Activated CD4-positive, alpha-beta T cell treated with anti-CD3 and anti-CD28 coated beads, Interleukin-2, amount 10 ng/mL, durations not matched to agents 7 days and 5 days (primary cell): ENCODE measurements at regions not wholly inside any gene's neighbourhood (a gene's known extent, or its start where the extent isn't known, plus 50 kb on each side); places are given as distances from the start of the nearest gene placed in this dataset.

ENCODE experiments used
- CTCF ChIA-PET: fragments of 350-600 bp; sonication (Branson Sonifier 250); formaldehyde crosslinking; loops from one replicate; lab custom pipeline; 2021; ENCODE audit warnings: antibody characterized with exemption; lab: Charles Lee
- POLR2A ChIA-PET: fragments of 350-600 bp; sonication (Branson Sonifier 250); formaldehyde crosslinking; loops from one replicate; lab custom pipeline; 2021; ENCODE audit warnings: antibody characterized with exemption; lab: Charles Lee
- DNase-seq: peaks from one replicate; pipeline ENCODE4 v3.0.0-alpha.2; 2020
- H3K27ac Mint-ChIP-seq: one replicate; pipeline ENCODE4 v1.8.0; 2021; ENCODE audit warnings: mild to moderate bottlenecking, moderate library complexity, mixed read lengths
- H3K27me3 Mint-ChIP-seq: one replicate; pipeline ENCODE4 v1.8.0; 2021; ENCODE audit warnings: mixed read lengths
- H3K36me3 Mint-ChIP-seq: one replicate; pipeline ENCODE4 v1.8.0; 2021; ENCODE audit warnings: low read depth, mixed read lengths
- H3K4me1 Mint-ChIP-seq: one replicate; pipeline ENCODE4 v1.8.0; 2021; ENCODE audit warnings: mixed read lengths
- H3K4me3 Mint-ChIP-seq: one replicate; pipeline ENCODE4 v1.8.0; 2021; ENCODE audit warnings: mild to moderate bottlenecking, moderate library complexity, mixed read lengths
- H3K9me3 Mint-ChIP-seq: one replicate; pipeline ENCODE4 v1.8.0; 2021; ENCODE audit warnings: mixed read lengths

GRCh38 chr4:106628586-106629267 is 260.1 kb upstream of the GIMD1 start:
- no peak for DNase-seq
- Mint-ChIP-seq H3K27ac (no peak overlapping the region), H3K4me3 (no peak overlapping the region), H3K27me3 (no peaks in the 10 kb centered on the region), H3K4me1 (no peaks in the 10 kb centered on the region), H3K36me3 (no peaks in the 10 kb centered on the region), H3K9me3 (no peaks in the 10 kb centered on the region)
- ChIA-PET POLR2A (no interaction called here), CTCF (no interaction called here)

- Mint-ChIP-seq H3K36me3 (no peaks in the 10 kb centered on the region), H3K27ac (no peak overlapping the region), H3K27me3 (no peaks in the 10 kb centered on the region), H3K4me1 (no peaks in the 10 kb centered on the region), H3K9me3 (no peaks in the 10 kb centered on the region), H3K4me3 (no peak overlapping the region)
- POLR2A ChIA-PET: no interaction called here
- CTCF ChIA-PET: no interaction called here
- DNase-seq: no peak
These were observed 258.5 kb upstream of the GIMD1 start for GRCh38 chr4:106627051-106627450.

GRCh38 chr4:106624671-106625070 is 256.1 kb upstream of the GIMD1 start:
- no peak for DNase-seq
- ChIA-PET POLR2A (no interaction called here), CTCF (no interaction called here)
- no peak overlapping the region for H3K4me3 Mint-ChIP-seq
- no peaks in the 10 kb centered on the region for H3K36me3 Mint-ChIP-seq
- H3K4me1 Mint-ChIP-seq: no peaks in the 10 kb centered on the region
- no peaks in the 10 kb centered on the region for H3K9me3 Mint-ChIP-seq
- no peak overlapping the region for H3K27ac Mint-ChIP-seq
- no peaks in the 10 kb centered on the region for H3K27me3 Mint-ChIP-seq

GRCh38 chr4:106618956-106619355 is 250.4 kb upstream of the GIMD1 start:
- ChIA-PET CTCF (interaction anchor here (1.5 kb wide), 1 partner anchor 13 kb away, joined by 3 read pairs; no protein-coding TSS in a partner anchor), POLR2A (no interaction called here)
- no peak overlapping the region for H3K27ac Mint-ChIP-seq

GRCh38 chr4:106615961-106616360 is 247.4 kb upstream of the GIMD1 start:
- Mint-ChIP-seq H3K27me3 (no peaks in the 10 kb centered on the region), H3K4me1 (no peaks in the 10 kb centered on the region), H3K4me3 (no peak overlapping the region), H3K36me3 (no peaks in the 10 kb centered on the region), H3K27ac (no peak overlapping the region), H3K9me3 (peaks cover under 1% of the 10 kb centered on the region)
- DNase-seq: no peak
- CTCF ChIA-PET: no interaction called here
- POLR2A ChIA-PET: no interaction called here

More at GRCh38 chr4:106618956-106619355, 250.4 kb upstream of the GIMD1 start:
- Mint-ChIP-seq H3K4me1 (no peaks in the 10 kb centered on the region), H3K36me3 (no peaks in the 10 kb centered on the region), H3K27me3 (no peaks in the 10 kb centered on the region), H3K9me3 (no peaks in the 10 kb centered on the region), H3K4me3 (no peak overlapping the region)
- DNase-seq: no peak

GRCh38 chr4:106615410-106615945 is 246.9 kb upstream of the GIMD1 start:
- no peaks in the 10 kb centered on the region for H3K36me3 Mint-ChIP-seq
- peaks cover 2% of the 10 kb centered on the region for H3K9me3 Mint-ChIP-seq
- no peak overlapping the region for H3K4me3 Mint-ChIP-seq
- no peaks in the 10 kb centered on the region for H3K27me3 Mint-ChIP-seq
- no peak for DNase-seq
- no peaks in the 10 kb centered on the region for H3K4me1 Mint-ChIP-seq
- H3K27ac Mint-ChIP-seq: no peak overlapping the region
- ChIA-PET CTCF (no interaction called here), POLR2A (no interaction called here)

- Mint-ChIP-seq H3K27ac (no peak overlapping the region), H3K4me3 (no peak overlapping the region), H3K9me3 (peaks cover 2% of the 10 kb centered on the region), H3K27me3 (no peaks in the 10 kb centered on the region), H3K36me3 (no peaks in the 10 kb centered on the region), H3K4me1 (no peaks in the 10 kb centered on the region)
- CTCF ChIA-PET: no interaction called here
- no peak for DNase-seq
- POLR2A ChIA-PET: no interaction called here
These were observed 245.9 kb upstream of the GIMD1 start for GRCh38 chr4:106614441-106614840.

- ChIA-PET CTCF (no interaction called here), POLR2A (no interaction called here)
- Mint-ChIP-seq H3K4me3 (no peak overlapping the region), H3K4me1 (no peaks in the 10 kb centered on the region), H3K9me3 (peaks cover 2% of the 10 kb centered on the region), H3K36me3 (no peaks in the 10 kb centered on the region), H3K27ac (no peak overlapping the region), H3K27me3 (no peaks in the 10 kb centered on the region)
- no peak for DNase-seq
These were observed 241.3 kb upstream of the GIMD1 start for GRCh38 chr4:106609917-106610316.

- H3K4me1 Mint-ChIP-seq: no peaks in the 10 kb centered on the region
- H3K9me3 Mint-ChIP-seq: peaks cover 2% of the 10 kb centered on the region
- H3K4me3 Mint-ChIP-seq: no peak overlapping the region
- H3K36me3 Mint-ChIP-seq: no peaks in the 10 kb centered on the region
- ChIA-PET CTCF (no interaction called here), POLR2A (no interaction called here)
- DNase-seq: no peak
- H3K27ac Mint-ChIP-seq: no peak overlapping the region
- H3K27me3 Mint-ChIP-seq: no peaks in the 10 kb centered on the region
These were observed 239.0 kb upstream of the GIMD1 start for GRCh38 chr4:106607558-106607957.

- H3K36me3 Mint-ChIP-seq: no peaks in the 10 kb centered on the region
- H3K9me3 Mint-ChIP-seq: no peaks in the 10 kb centered on the region
- ChIA-PET CTCF (no interaction called here), POLR2A (no interaction called here)
- no peak for DNase-seq
- no peak overlapping the region for H3K27ac Mint-ChIP-seq
- no peak overlapping the region for H3K4me3 Mint-ChIP-seq
- no peaks in the 10 kb centered on the region for H3K27me3 Mint-ChIP-seq
- H3K4me1 Mint-ChIP-seq: no peaks in the 10 kb centered on the region
These were observed 235.9 kb upstream of the GIMD1 start for GRCh38 chr4:106604319-106605051.

- CTCF ChIA-PET: no interaction called here
- Mint-ChIP-seq H3K4me3 (no peak overlapping the region), H3K36me3 (no peaks in the 10 kb centered on the region), H3K27me3 (no peaks in the 10 kb centered on the region), H3K27ac (no peak overlapping the region), H3K9me3 (no peaks in the 10 kb centered on the region), H3K4me1 (no peaks in the 10 kb centered on the region)
- no peak for DNase-seq
- POLR2A ChIA-PET: no interaction called here
These were observed 234.9 kb upstream of the GIMD1 start for GRCh38 chr4:106603471-106603870.

- DNase-seq: no peak
- ChIA-PET CTCF (interaction anchor here (0.7 kb wide), 1 partner anchor 1043 kb away, joined by 3 read pairs; no protein-coding TSS in a partner anchor), POLR2A (no interaction called here)
- Mint-ChIP-seq H3K27ac (no peak overlapping the region), H3K9me3 (no peaks in the 10 kb centered on the region), H3K36me3 (no peaks in the 10 kb centered on the region), H3K4me1 (no peaks in the 10 kb centered on the region), H3K4me3 (no peak overlapping the region), H3K27me3 (no peaks in the 10 kb centered on the region)
These were observed 234.1 kb upstream of the GIMD1 start for GRCh38 chr4:106602711-106603110.

- DNase-seq: no peak
- CTCF ChIA-PET: no interaction called here
- POLR2A ChIA-PET: no interaction called here
- no peak overlapping the region for H3K4me3 Mint-ChIP-seq
- H3K9me3 Mint-ChIP-seq: no peaks in the 10 kb centered on the region
- H3K27ac Mint-ChIP-seq: no peak overlapping the region
- H3K36me3 Mint-ChIP-seq: no peaks in the 10 kb centered on the region
- H3K4me1 Mint-ChIP-seq: no peaks in the 10 kb centered on the region
- H3K27me3 Mint-ChIP-seq: no peaks in the 10 kb centered on the region
These were observed 232.9 kb upstream of the GIMD1 start for GRCh38 chr4:106601519-106601918.
